Adipocyte (in vitro differentiated cells): ENCODE measurements at regions not wholly inside any gene's neighbourhood (a gene's known extent, or its start where the extent isn't known, plus 50 kb on each side); places are given as distances from the start of the nearest gene placed in this dataset.
"Not testable (repeated sequence)": the region's sequence is repeated elsewhere in the genome, so short reads cannot be mapped to it uniquely, and the experiment has no call there.

Experiments
- DNase-seq: peaks from one replicate; pipeline ENCODE4 v3.0.0-alpha.2; 2015; ENCODE audit warnings: low read depth
- H3K27me3 ChIP-seq: replicated peaks from 2 replicates; pipeline ENCODE4 v1.7.0; 2013; ENCODE audit warnings: mild to moderate bottlenecking, low read length, moderate library complexity; ENCODE audit not compliant: control insufficient read depth, insufficient read depth
- H3K36me3 ChIP-seq: 2 replicates; pipeline ENCODE4 v1.7.0; 2013; ENCODE audit warnings: low read length, mild to moderate bottlenecking, moderate library complexity; ENCODE audit not compliant: control insufficient read depth, insufficient read depth, severe bottlenecking
- H3K4me1 ChIP-seq: 2 replicates; pipeline ENCODE4 v1.7.0; 2013; ENCODE audit warnings: mild to moderate bottlenecking, low read length, moderate library complexity; ENCODE audit not compliant: control insufficient read depth, insufficient read depth
- H3K4me3 ChIP-seq: 2 replicates; pipeline ENCODE4 v1.7.0; 2013; ENCODE audit warnings: mild to moderate bottlenecking, low read length, moderate library complexity
- H3K9ac ChIP-seq: 2 replicates; pipeline ENCODE4 v1.7.0; 2013; ENCODE audit warnings: mild to moderate bottlenecking, low read length, moderate library complexity
- H3K9me3 ChIP-seq: 2 replicates; pipeline ENCODE4 v1.7.0; 2013; ENCODE audit warnings: mild to moderate bottlenecking, low read length, moderate library complexity; ENCODE audit not compliant: control insufficient read depth

- no peak for DNase-seq
- H3K9ac ChIP-seq: peak overlapping the region; percentile 78
- no peaks in the 10 kb centered on the region for H3K27me3 ChIP-seq
- H3K4me3 ChIP-seq: peak overlapping the region; percentile 54
- H3K36me3 ChIP-seq: no peaks in the 10 kb centered on the region
- H3K9me3 ChIP-seq: peaks cover 9% of the 10 kb centered on the region
- peaks cover 22% of the 10 kb centered on the region for H3K4me1 ChIP-seq
Measured at GRCh38 chr15:56794165-56794552, 60.9 kb upstream of the ZNF280D start.

GRCh38 chr15:56792211-56792610 lies 58.9 kb upstream of the ZNF280D start:
- no peak for DNase-seq
- H3K4me3 ChIP-seq: no peak overlapping the region
- peaks cover 22% of the 10 kb centered on the region for H3K4me1 ChIP-seq
- H3K9ac ChIP-seq: no peak overlapping the region
- peaks cover 9% of the 10 kb centered on the region for H3K9me3 ChIP-seq
- no peaks in the 10 kb centered on the region for H3K36me3 ChIP-seq
- no peaks in the 10 kb centered on the region for H3K27me3 ChIP-seq

GRCh38 chr15:56791521-56791920 lies 58.2 kb upstream of the ZNF280D start:
- H3K36me3 ChIP-seq, H3K27me3 ChIP-seq, H3K4me3 ChIP-seq, H3K9ac ChIP-seq, DNase-seq, H3K9me3 ChIP-seq: not testable (repeated sequence)
- H3K4me1 ChIP-seq: peaks cover 22% of the 10 kb centered on the region

GRCh38 chr15:56788359-56788758 lies 55.0 kb upstream of the ZNF280D start:
- DNase-seq: no peak
- Histone ChIP-seq H3K9ac (no peak overlapping the region), H3K27me3 (no peaks in the 10 kb centered on the region), H3K36me3 (no peaks in the 10 kb centered on the region), H3K4me1 (no peaks in the 10 kb centered on the region), H3K4me3 (no peak overlapping the region), H3K9me3 (peaks cover 9% of the 10 kb centered on the region)

- H3K9ac ChIP-seq: no peak overlapping the region
- no peaks in the 10 kb centered on the region for H3K4me1 ChIP-seq
- H3K9me3 ChIP-seq: peaks cover 4% of the 10 kb centered on the region
- H3K27me3 ChIP-seq: no peaks in the 10 kb centered on the region
- DNase-seq: no peak
- H3K4me3 ChIP-seq: no peak overlapping the region
- H3K36me3 ChIP-seq: no peaks in the 10 kb centered on the region
Measured at GRCh38 chr15:56786966-56787365, 53.7 kb upstream of the ZNF280D start.

GRCh38 chr15:56783857-56784661 lies 50.8 kb upstream of the ZNF280D start:
- no peak overlapping the region for H3K9ac ChIP-seq
- H3K9me3 ChIP-seq: no peaks in the 10 kb centered on the region
- DNase-seq: no peak

GRCh38 chr15:56783156-56783856 lies 50.0 kb upstream of the ZNF280D start:
- H3K9ac ChIP-seq: no peak overlapping the region
- H3K9me3 ChIP-seq: no peaks in the 10 kb centered on the region
- no peak overlapping the region for H3K4me3 ChIP-seq
- no peaks in the 10 kb centered on the region for H3K27me3 ChIP-seq
- H3K36me3 ChIP-seq: no peaks in the 10 kb centered on the region
- DNase-seq: no peak
- H3K4me1 ChIP-seq: no peaks in the 10 kb centered on the region

More at GRCh38 chr15:56783857-56784661, 50.8 kb upstream of the ZNF280D start:
- no peaks in the 10 kb centered on the region for H3K27me3 ChIP-seq
- H3K4me3 ChIP-seq: no peak overlapping the region
- no peaks in the 10 kb centered on the region for H3K36me3 ChIP-seq
- H3K4me1 ChIP-seq: no peaks in the 10 kb centered on the region
